Neuron (in vitro differentiated cells): ENCODE measurements at regions not wholly inside any gene's neighbourhood (a gene's known extent, or its start where the extent isn't known, plus 50 kb on each side); places are given as distances from the start of the nearest gene placed in this dataset.

ENCODE experiments used
- H2AFZ ChIP-seq: one replicate; pipeline ENCODE4 v1.6.1; 2013; ENCODE audit warnings: low read depth, mild to moderate bottlenecking, inconsistent platforms, low read length, moderate library complexity
- H3K27me3 ChIP-seq: one replicate; pipeline ENCODE4 v1.6.1; 2013; ENCODE audit warnings: low read length; ENCODE audit not compliant: insufficient read depth
- H3K36me3 ChIP-seq: one replicate; pipeline ENCODE4 v1.6.1; 2013; ENCODE audit warnings: low read length; ENCODE audit not compliant: insufficient read depth
- H3K4me1 ChIP-seq: one replicate; pipeline ENCODE4 v1.6.1; 2013; ENCODE audit warnings: low read length; ENCODE audit not compliant: insufficient read depth
- H3K4me3 ChIP-seq: 2 replicates; pipeline ENCODE4 v1.5.1; 2013; ENCODE audit warnings: mild to moderate bottlenecking, low read length, moderate library complexity
- H3K9me3 ChIP-seq: one replicate; pipeline ENCODE4 v1.6.1; 2013; ENCODE audit warnings: low read length

DNA sequence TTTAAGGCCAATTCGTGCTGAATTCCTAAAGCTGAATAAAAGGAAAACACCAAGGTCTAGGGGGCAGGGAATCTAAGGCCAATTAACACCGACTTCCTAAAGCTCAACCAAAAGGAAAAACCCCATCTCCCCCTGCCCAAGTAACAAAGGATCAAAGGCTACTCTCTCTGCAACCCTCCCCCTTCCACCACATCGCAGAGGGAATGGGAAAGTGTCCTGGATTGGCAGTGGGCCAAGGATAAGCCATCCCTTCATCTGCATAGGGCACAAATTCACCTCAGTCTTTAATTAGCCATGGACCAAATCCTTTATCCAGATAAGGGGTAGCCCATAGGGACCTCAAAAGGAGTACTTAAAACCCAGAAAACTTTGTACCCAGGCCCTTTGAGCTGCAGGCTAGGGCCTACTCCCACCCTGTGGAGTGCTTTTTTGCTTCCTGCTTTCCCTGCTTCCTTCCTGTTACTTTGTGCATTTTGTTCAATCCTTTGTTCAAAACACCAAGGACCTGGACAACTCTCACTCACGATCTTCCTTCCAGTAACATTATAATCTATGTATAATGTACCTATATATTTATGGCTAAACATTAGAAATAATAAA, 2119.8 kb upstream of the CELF4 start:
- Histone ChIP-seq H3K27me3 (no peaks in the 10 kb centered on the region), H3K4me1 (peaks cover 6% of the 10 kb centered on the region), H3K4me3 (no peak overlapping the region), H2AFZ (no peak overlapping the region), H3K9me3 (no peaks in the 10 kb centered on the region), H3K36me3 (no peaks in the 10 kb centered on the region)

DNA sequence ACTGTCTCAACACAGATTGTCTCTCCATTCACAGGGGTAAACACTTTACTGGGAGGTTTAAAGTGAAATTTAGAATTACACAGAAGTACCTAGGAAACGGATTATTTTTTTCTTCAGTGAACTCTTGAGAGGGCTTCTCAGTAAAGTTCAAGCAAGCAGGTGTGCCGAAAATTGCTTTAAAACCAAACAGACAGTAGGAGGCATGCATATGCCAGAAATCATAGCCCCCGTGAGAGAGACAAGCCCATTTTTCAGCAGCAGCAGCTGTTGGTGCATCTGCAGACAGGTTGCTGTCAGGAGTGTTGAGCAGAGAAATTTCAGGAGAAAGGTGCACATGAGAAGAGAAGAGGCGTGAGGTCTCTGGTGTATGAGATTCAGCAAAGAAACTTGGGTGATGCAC, 2115.5 kb upstream of the CELF4 start:
- Histone ChIP-seq H3K4me1 (peaks cover 11% of the 10 kb centered on the region), H3K4me3 (no peak overlapping the region), H3K27me3 (no peaks in the 10 kb centered on the region), H3K9me3 (no peaks in the 10 kb centered on the region), H2AFZ (no peak overlapping the region), H3K36me3 (no peaks in the 10 kb centered on the region)

DNA sequence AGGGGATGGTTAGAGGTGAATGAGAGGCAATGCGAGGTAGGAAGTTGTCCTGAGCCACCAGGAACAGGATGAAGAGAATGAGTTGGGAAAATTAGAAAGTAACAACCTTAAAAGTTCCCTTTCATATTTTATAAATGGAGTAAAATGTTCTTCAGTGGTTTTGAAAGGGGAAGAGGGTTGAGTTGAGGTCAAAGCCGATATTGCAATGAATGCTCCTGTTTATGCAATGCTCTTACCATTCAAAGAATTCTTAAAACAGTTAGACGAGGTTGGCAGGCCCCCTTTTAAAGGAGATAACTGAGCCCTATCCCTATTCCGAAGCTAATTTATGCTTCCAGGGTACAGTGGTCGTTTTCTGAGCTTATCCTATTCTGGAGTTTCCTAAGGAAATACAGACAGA, 2110.3 kb upstream of the CELF4 start:
- Histone ChIP-seq H3K4me3 (no peak overlapping the region), H2AFZ (no peak overlapping the region), H3K36me3 (no peaks in the 10 kb centered on the region), H3K9me3 (no peaks in the 10 kb centered on the region), H3K27me3 (no peaks in the 10 kb centered on the region), H3K4me1 (peaks cover 5% of the 10 kb centered on the region)

DNA sequence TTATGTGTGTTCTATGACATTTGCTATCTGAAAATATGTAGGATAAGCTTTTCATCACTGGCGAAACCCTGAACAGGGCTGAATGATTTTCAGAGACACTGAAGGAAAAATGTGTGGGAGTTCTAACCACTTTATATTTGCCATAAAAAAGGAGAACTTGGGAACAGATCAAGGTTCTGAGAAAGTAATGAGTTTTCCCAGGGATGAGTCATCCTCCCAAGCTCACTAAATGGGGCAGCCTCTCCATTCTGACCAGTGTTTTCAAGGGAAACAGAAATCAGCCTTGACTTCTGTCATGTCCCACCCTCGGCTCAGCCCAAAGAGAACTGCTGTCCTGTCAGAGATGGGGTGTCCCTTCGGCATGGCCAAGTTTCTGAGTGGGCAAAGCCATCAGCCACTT, 2109.8 kb upstream of the CELF4 start:
- no peaks in the 10 kb centered on the region for H3K9me3 ChIP-seq
- no peaks in the 10 kb centered on the region for H3K27me3 ChIP-seq
- H2AFZ ChIP-seq, result no peak overlapping the region
- no peaks in the 10 kb centered on the region for H3K36me3 ChIP-seq
- H3K4me1 ChIP-seq, result peaks cover 5% of the 10 kb centered on the region
- no peak overlapping the region for H3K4me3 ChIP-seq

DNA sequence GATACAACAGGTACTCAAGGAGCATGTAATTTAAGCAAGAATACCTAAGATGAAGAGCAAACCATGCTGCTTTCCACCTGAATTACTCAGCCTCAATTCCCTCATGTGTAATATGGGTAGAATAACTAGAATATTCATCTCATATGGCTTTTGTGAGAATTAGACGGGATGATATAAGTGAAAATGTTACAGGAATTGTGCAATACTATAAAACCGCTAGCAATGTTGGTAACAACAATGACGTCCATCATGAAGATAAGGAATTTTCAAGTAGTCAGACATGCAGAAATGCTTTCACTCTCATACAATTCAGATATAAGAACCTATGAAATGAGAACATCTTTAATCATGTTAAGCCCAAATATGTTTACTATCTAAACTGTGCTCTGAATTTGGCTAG, 2106.6 kb upstream of the CELF4 start:
- Histone ChIP-seq H2AFZ (no peak overlapping the region), H3K4me3 (no peak overlapping the region), H3K4me1 (no peaks in the 10 kb centered on the region), H3K36me3 (no peaks in the 10 kb centered on the region), H3K9me3 (no peaks in the 10 kb centered on the region), H3K27me3 (no peaks in the 10 kb centered on the region)

DNA sequence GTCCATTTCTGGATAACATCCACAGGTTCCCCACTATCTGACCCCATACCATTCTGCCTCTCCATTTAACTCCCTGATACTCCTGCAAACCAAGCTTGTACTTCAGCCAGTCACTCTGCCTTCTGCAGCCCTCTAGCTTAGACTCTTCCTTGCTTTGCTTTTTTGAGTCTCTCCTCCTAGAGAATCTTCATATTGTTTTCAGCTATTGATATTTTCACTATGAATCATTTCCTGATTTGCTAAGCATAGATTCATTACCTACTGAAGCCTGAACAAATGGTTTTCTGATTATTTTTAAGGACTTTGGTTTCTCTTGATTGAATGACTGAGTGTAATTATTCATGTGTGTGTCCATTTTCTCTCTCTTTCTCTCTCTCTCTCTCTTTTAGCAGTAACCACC, 2102.3 kb upstream of the CELF4 start:
- Histone ChIP-seq H2AFZ (no peak overlapping the region), H3K9me3 (no peaks in the 10 kb centered on the region), H3K4me3 (no peak overlapping the region), H3K27me3 (no peaks in the 10 kb centered on the region), H3K4me1 (no peaks in the 10 kb centered on the region), H3K36me3 (no peaks in the 10 kb centered on the region)

DNA sequence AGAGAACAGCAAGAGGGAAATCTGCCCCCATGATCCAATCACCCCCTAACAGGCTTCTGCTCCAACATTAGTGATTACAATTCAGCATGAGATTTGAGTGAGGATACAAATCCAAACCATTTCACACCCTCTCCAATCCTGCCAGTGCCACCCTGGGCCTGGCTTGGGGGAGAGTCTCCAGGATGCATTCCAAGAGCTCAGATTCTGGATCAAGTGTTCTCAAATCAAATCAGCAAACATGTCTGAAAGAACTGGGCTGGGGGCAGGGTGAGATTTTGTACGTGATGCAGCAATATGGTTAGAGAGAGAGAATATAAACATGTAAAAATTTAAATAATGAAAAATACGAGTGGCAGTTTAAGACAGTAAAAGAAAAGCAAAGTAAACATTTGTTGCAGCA, 2100.9 kb upstream of the CELF4 start:
- Histone ChIP-seq H2AFZ (no peak overlapping the region), H3K36me3 (no peaks in the 10 kb centered on the region), H3K4me3 (no peak overlapping the region), H3K27me3 (no peaks in the 10 kb centered on the region), H3K9me3 (no peaks in the 10 kb centered on the region), H3K4me1 (no peaks in the 10 kb centered on the region)

DNA sequence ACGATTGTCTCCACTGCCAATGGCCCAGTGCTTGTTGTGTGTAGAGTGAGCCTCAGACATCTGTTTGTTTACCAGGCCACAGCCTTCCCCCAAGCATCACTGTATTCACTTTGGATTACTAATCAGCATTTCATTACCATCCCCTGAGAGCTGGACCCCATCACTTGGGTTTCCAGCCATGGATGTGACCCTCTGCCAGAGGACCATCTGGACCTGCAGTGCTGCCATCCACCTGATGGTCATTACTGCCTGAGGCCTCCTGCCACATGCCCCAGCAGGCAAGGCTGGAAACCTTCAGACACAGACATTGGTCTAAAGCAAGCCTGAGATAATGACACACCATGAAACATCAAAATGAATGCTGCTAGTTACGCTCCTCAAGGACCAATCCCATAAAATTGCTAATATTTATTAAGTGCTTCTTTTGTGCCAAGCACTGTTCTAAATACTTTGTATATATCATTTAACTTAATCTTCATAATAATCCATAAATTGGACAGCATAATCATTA, 2096.3 kb upstream of the CELF4 start:
- Histone ChIP-seq H3K27me3 (no peaks in the 10 kb centered on the region), H3K4me1 (no peaks in the 10 kb centered on the region), H3K9me3 (no peaks in the 10 kb centered on the region), H3K36me3 (no peaks in the 10 kb centered on the region), H2AFZ (no peak overlapping the region), H3K4me3 (no peak overlapping the region)

DNA sequence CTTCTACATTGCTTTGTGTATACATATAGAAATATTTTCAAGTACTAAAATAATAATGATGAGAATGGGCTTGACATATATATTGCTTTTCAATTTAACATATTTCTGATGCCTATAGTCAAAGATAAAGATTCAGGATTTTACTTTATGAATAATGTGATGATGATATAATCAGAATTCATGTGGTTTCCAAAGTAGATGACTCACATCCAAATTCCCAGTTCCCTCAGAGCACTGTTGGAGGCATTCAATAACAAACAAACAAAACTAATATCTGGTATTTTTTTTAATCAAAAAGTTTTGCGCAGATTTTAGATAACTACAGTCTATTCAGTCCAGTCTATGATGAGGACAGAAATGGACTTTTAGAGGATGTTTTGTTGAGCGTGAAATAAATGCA, 2094.5 kb upstream of the CELF4 start:
- H3K36me3 ChIP-seq, result no peaks in the 10 kb centered on the region
- no peaks in the 10 kb centered on the region for H3K4me1 ChIP-seq
- H3K4me3 ChIP-seq, result no peak overlapping the region
- no peaks in the 10 kb centered on the region for H3K9me3 ChIP-seq
- H3K27me3 ChIP-seq, result no peaks in the 10 kb centered on the region
- H2AFZ ChIP-seq, result no peak overlapping the region

DNA sequence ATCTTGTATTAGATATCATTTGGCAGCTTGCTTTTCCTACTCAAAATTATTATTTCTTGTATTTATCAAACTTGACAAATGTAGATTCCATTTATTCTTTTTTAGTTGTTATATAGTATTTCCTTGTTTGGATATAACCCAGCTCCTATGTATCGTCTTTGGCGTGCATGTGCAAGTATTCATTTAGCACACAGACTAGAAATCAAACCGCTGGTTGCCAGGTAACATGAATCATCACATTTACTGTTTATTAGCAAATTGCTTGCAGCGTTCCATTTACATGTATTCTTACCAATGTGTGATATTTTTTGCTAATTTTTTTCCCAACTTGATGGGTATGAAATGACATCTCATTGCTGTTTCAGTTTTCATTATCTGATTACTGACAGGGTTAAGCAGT, 2089.7 kb upstream of the CELF4 start:
- Histone ChIP-seq H3K9me3 (no peaks in the 10 kb centered on the region), H3K4me1 (no peaks in the 10 kb centered on the region), H3K27me3 (no peaks in the 10 kb centered on the region), H3K4me3 (no peak overlapping the region), H3K36me3 (no peaks in the 10 kb centered on the region), H2AFZ (no peak overlapping the region)

DNA sequence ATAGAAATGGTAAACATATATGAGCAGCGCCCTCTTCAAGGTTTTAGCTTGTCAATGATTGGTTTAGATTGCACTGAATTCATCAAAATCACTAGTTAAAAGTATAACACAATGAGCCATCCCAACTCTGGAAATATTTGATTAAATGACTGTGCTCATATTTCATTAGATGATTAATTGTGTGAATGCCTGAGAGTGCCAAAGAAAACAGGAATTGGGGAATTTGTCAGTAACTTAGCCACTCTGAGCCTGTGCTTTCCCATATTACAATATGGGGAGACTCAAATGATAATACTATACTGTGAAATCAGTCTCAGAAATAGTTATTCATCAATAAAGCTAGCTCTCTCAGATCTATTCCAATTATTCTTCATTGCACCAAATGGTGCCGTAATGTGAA, 2087.6 kb upstream of the CELF4 start:
- no peaks in the 10 kb centered on the region for H3K9me3 ChIP-seq
- no peak overlapping the region for H3K4me3 ChIP-seq
- H2AFZ ChIP-seq, result no peak overlapping the region
- no peaks in the 10 kb centered on the region for H3K4me1 ChIP-seq
- no peaks in the 10 kb centered on the region for H3K36me3 ChIP-seq
- no peaks in the 10 kb centered on the region for H3K27me3 ChIP-seq

DNA sequence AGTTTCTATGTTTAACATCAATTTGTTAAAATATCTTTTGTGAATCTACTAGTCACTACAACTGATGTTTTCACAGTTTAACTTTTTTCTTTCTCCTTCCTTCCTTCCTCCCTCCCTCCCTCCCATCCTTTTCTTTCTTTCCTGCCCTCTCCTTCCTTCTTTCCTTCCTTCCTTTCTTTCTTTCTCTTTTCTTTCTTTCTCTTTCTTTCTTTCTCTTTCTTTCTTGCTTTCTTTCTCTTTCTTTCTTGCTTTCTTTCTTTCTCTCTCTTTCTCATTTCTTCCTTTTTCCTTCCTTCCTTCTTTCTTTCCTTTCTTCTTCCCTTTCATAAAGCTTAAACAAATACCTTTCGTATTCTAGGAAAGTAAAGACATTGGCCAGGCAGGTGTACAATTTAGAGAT, 2083.0 kb upstream of the CELF4 start:
- Histone ChIP-seq H3K27me3 (no peaks in the 10 kb centered on the region), H3K36me3 (no peaks in the 10 kb centered on the region)

DNA sequence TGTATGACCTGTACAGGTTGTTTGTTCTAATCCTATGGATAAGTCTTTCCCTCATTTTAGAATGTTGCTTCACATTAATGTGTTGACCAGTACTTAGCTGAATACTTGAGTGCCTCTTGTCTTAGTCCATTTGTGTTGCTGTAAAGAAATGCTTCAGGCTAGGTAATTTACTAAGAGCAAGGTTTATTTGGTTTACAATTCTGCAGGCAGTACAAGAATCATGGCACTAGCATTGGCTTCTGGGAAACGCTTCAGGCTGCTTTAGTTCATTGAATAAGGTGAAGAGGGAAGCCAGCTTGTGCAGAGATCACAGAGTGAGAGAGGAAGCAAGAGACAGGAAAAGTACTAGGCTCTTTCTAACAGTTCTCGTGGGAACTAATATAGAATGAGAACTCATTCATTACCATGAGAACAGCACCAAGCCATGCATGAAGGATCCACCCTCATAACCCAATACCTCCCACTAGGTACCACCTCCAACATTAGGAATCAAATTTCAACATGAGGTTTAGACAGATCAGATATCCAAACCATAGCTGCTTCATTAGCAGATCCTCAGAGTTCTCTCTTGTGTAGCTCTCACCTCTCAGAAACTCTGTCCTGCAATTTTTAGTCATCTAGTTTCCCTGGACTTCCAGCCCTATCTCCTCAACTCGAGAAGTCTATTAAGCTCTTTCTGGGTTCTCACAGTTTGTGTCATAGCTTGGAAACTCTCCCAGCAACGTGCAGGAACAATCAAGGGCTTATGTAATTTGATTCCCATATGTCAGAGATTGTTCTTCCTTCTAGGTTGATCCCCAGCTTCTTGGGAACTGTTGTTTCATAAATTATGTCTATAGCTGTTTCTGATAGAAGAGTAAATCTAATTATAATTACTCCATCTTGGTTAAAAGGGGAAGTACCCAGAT, 2082.3 kb upstream of the CELF4 start:
- Histone ChIP-seq H3K4me1 (no peaks in the 10 kb centered on the region), H3K9me3 (no peaks in the 10 kb centered on the region), H3K4me3 (no peak overlapping the region), H3K36me3 (no peaks in the 10 kb centered on the region), H3K27me3 (no peaks in the 10 kb centered on the region), H2AFZ (no peak overlapping the region)

More for the DNA sequence above, 2083.0 kb upstream of the CELF4 start:
- H2AFZ ChIP-seq, result no peak overlapping the region
- no peak overlapping the region for H3K4me3 ChIP-seq
- H3K9me3 ChIP-seq, result no peaks in the 10 kb centered on the region
- H3K4me1 ChIP-seq, result no peaks in the 10 kb centered on the region
